Testis (tissue), 2 donors: ENCODE measurements at regions not wholly inside any gene's neighbourhood (a gene's known extent, or its start where the extent isn't known, plus 50 kb on each side); places are given as distances from the start of the nearest gene placed in this dataset.

Experiments
- DNase-seq: peaks from one replicate; pipeline ENCODE4 v3.0.0-alpha.2; 2019
- H3K27ac ChIP-seq, 2 donors: fragments of 200-600 bp; sonication (generic); one replicate each; pipeline ENCODE4 v1.5.1; 2019
- H3K27me3 ChIP-seq: fragments of 200-600 bp; sonication (generic); one replicate; pipeline ENCODE4 v1.5.1; 2019
- H3K36me3 ChIP-seq: fragments of 200-600 bp; sonication (generic); one replicate; pipeline ENCODE4 v1.5.1; 2017; ENCODE audit warnings: low read depth; ENCODE audit errors: missing control alignments
- H3K4me1 ChIP-seq: fragments of 200-600 bp; sonication (generic); one replicate; pipeline ENCODE4 v1.5.1; 2019
- H3K4me3 ChIP-seq, 2 donors: fragments of 200-600 bp; sonication (generic); one replicate each; pipeline ENCODE4 v1.5.1; 2017 to 2019
- H3K9me3 ChIP-seq: fragments of 200-600 bp; sonication (generic); one replicate; pipeline ENCODE4 v1.5.1; 2017
- CTCF ChIP-seq, 3 experiments: fragments of 450-650 bp in 2 of 3; fragments of 200-600 bp in 1 of 3; sonication (generic) in 1 of 3; IDR thresholded peaks; one replicate each; pipeline ENCODE4 v1.5.1; 2016 to 2019; ENCODE audit warnings: antibody characterized with exemption in 3 of 3, mild to moderate bottlenecking in 2 of 3, moderate library complexity in 1 of 3
- POLR2A ChIP-seq: fragments of 450-650 bp; IDR thresholded peaks from one replicate; pipeline ENCODE4 v1.6.1; 2017; ENCODE audit warnings: antibody characterized with exemption, mild to moderate bottlenecking, moderate library complexity
- WGBS, 2 donors: methylation state at CpG; one replicate each; pipeline ENCODE4 v1.1.5; 2018; 5-methylcytosine and 5-hydroxymethylcytosine counted together
- intact Hi-C: fragments of 100-400 bp; cut with DNase I; formaldehyde crosslinking; loops from one replicate; pipeline ENCODE4 v1.15.1; 2023; ENCODE audit warnings: low total_unique reads

- no peak overlapping the region for H3K27ac ChIP-seq
- TF ChIP-seq CTCF (IDR thresholded peaks at IDR 0.05) (no peak), POLR2A (no peak)
- DNase-seq = no peak
- intact Hi-C loops = no loop called here
- H3K4me1 ChIP-seq = no peaks in the 10 kb centered on the region
- no peaks in the 10 kb centered on the region for H3K36me3 ChIP-seq
- no peak overlapping the region for H3K4me3 ChIP-seq
- H3K9me3 ChIP-seq = no peaks in the 10 kb centered on the region
- H3K27me3 ChIP-seq = no peaks in the 10 kb centered on the region
Observed at GRCh38 chr2:51387235-51387634, 355.3 kb upstream of the NRXN1 start.

- no peaks in the 10 kb centered on the region for H3K27me3 ChIP-seq
- TF ChIP-seq CTCF (IDR thresholded peaks at IDR 0.05) (no peak), POLR2A (no peak)
- intact Hi-C loops = no loop called here
- H3K4me1 ChIP-seq = no peaks in the 10 kb centered on the region
- H3K27ac ChIP-seq = no peak overlapping the region
- no peaks in the 10 kb centered on the region for H3K36me3 ChIP-seq
- DNase-seq = no peak
- no peaks in the 10 kb centered on the region for H3K9me3 ChIP-seq
- no peak overlapping the region for H3K4me3 ChIP-seq
Observed at GRCh38 chr2:51379997-51380396, 348.1 kb upstream of the NRXN1 start.

GRCh38 chr2:51368250-51368649, 336.3 kb upstream of the NRXN1 start:
- DNase-seq = no peak
- Histone ChIP-seq H3K9me3 (no peaks in the 10 kb centered on the region), H3K4me1 (no peaks in the 10 kb centered on the region), H3K36me3 (no peaks in the 10 kb centered on the region), H3K27ac (no peak overlapping the region), H3K27me3 (no peaks in the 10 kb centered on the region), H3K4me3 (no peak overlapping the region)
- TF ChIP-seq POLR2A = no peak
- no peak for TF ChIP-seq CTCF (IDR thresholded peaks at IDR 0.05)
- intact Hi-C loops = no loop called here
- 91 to 93% methylated on average over 4 of the region's 4 CpGs for WGBS, 2 donors

- H3K36me3 ChIP-seq = no peaks in the 10 kb centered on the region
- no peaks in the 10 kb centered on the region for H3K9me3 ChIP-seq
- intact Hi-C loops = no loop called here
- H3K27me3 ChIP-seq = no peaks in the 10 kb centered on the region
- no peaks in the 10 kb centered on the region for H3K4me1 ChIP-seq
- DNase-seq = no peak
- TF ChIP-seq POLR2A (no peak), CTCF (IDR thresholded peaks at IDR 0.05) (no peak)
- no peak overlapping the region for H3K27ac ChIP-seq
- no peak overlapping the region for H3K4me3 ChIP-seq
- 91 to 96% methylated on average over 1 of the region's 1 CpG for WGBS, 2 donors
Observed at GRCh38 chr2:51350100-51350499, 318.2 kb upstream of the NRXN1 start.

- no peak for DNase-seq
- Histone ChIP-seq H3K27me3 (no peaks in the 10 kb centered on the region), H3K27ac (no peak overlapping the region), H3K36me3 (no peaks in the 10 kb centered on the region), H3K4me1 (no peaks in the 10 kb centered on the region), H3K9me3 (no peaks in the 10 kb centered on the region), H3K4me3 (no peak overlapping the region)
- 68 to 72% methylated on average over 2 of the region's 2 CpGs for WGBS, 2 donors
- TF ChIP-seq CTCF (IDR thresholded peaks at IDR 0.05) (no peak), POLR2A (no peak)
- intact Hi-C loops = no loop called here
Observed at GRCh38 chr2:51344886-51345285, 313.0 kb upstream of the NRXN1 start.
